HG03571 (cell line): ENCODE measurements at regions not wholly inside any gene's neighbourhood (a gene's known extent, or its start where the extent isn't known, plus 50 kb on each side); places are given as distances from the start of the nearest gene placed in this dataset.
"Not testable (repeated sequence)": the region's sequence is repeated elsewhere in the genome, so short reads cannot be mapped to it uniquely, and the experiment has no call there.

Experiments
- ATAC-seq: cut with Tn5 transposase; IDR thresholded peaks from one replicate; pipeline ENCODE4 v1.9.1; 2021; ENCODE audit not compliant: unreplicated experiment

DNA sequence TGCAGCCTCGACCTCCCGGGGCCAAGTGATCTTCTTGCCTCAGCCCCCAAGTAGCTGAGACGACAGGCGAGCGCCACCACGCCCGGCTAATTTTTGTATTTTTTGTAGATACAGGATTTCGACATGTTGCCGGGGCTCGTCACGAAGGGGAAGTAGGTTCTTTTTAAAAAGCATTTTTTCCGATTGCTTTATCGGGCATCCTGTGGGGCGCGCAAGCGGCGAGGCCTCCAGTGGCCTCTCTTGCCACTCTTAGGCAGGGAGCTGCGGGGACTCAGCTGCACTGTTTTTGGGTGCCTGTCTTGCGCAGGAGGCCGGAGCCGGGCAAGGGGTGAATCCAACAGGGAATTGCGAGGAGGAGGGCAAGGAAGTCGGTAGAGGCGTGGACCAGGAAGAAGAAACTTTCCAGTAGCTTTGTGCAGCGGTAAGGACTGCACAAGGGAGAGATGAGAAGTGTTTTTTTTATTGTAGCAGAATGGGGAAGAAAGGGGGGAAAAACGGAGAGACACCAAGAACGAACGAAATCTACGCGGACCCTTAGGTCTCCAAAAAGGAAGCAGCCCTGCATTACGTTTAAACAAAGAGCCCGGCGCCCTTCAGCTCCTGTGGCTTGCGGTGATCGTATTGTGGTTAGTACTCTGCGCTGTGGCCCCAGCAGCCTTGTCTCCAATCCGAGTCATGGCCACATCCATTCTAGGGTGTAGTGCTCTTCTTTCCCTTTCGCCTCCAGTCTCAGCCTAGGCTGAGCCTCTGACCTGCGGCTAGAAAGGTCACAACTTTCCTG, 164.8 kb downstream of the PPIAL4G start:
- no peak for ATAC-seq

DNA sequence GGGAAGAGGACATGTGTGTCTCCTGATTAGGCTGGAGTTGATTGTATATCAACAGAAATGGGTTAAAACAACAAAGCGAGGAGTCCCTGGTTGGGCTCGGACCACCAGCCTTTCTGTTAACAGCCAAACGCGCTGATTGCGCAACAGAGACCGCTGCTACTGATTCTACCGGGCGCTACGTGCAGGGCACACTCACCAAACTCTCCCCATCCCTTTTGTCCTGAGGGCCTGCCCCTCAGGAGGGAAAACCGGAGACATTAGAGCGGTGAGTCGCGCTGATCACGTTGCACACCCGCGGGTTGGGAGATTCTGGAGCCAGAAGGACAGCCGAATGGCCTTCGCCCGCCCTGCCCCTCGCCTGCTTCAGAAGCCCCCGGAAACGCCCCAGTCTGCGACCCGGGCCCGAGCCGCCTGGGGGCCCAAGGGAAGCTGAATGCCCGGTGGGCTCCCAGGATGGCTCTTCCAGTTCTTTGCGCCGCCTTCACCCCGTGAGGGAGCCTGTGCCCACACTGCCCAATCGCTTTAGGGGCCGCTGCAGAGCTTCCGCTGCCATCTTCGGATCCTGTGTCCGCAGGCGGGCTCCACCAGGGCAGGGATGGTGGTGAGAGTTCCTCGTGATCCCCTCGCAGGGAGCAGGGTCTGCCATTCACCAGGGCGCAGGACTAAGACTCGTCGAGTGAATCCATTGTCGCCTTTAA, 165.4 kb upstream of the NBPF11 start:
- ATAC-seq = no peak

DNA sequence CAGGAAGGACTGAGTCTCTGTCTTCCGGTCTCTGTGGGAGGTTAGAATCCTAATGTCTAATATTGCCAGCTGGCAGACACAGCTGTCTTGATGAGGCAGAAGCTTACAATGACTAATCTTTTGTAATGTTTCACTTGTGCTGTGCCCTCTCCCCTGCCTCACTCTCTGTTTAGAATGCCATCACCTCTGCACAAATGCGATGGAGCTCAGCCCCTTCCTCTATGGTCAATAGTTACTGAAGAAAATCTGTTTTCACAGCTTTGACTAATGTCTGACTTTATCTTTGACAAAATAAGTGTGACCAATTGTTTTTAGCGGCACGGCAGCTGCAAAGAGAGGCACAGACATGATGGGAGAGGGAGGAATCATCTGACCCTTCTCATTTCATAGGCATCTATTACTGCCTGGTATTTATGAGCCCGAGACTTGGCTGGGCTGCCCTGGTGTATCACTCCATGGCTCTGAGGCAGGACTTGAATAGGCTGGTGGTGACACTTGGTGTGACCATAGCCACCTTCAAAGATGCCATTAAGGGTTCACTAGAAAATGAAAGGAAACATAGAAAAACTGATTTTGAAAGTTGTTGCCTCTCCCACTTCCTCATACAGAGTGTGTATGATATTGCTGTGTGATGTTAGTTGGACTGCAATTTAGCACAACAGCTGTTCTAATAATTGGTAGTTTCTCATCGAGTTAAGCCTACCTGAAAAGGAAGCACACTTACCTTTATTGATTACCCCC, 163.2 kb upstream of the NBPF11 start:
- peak; percentile 45 for ATAC-seq

DNA sequence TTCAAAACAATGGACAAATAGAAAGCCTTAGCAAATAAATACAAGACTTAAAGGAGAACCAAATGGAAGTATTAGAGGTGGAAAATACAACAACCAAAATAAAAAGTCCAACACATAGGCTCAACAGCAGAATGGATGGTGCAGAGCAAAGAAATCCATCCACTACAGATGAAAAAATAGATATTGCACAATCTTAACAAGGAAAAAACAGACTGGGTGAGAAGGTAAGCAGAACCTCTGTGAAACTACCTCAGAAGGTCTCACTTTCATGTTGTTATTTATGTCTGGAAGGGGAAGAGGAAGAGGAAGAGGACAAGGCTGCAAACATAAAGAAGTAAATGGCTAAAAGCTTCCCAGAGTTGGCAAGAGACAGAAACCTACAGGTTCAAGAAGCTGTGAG, 158.7 kb upstream of the NBPF11 start:
- ATAC-seq = no peak

DNA sequence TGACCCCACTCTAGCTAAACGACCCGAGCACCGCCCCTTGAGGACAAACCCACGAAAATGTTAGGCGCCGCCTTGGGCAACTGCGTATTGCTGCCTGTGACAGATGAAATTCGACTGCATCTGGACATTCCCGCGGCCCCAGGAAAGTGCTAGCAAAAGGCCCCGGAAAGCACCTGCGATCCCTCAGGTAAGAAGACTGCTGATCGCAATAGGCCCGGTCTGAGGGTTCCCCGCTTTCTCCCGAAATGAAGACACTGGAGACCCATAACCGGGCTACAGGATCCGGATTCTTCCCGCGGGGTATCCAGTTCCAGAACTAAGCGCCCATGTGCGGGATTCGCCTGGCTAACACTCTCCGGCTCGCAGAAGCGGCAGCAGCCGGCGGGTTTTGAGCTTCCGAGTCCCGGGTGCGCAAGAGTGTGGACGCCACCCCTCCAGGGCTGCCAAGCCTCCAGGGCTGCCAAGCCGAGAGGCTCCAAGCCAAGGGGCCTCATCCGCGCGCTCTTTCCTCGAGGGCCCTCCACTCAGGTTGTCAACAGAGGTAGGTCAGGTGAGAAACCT, 157.9 kb upstream of the NBPF11 start:
- ATAC-seq = no peak

DNA sequence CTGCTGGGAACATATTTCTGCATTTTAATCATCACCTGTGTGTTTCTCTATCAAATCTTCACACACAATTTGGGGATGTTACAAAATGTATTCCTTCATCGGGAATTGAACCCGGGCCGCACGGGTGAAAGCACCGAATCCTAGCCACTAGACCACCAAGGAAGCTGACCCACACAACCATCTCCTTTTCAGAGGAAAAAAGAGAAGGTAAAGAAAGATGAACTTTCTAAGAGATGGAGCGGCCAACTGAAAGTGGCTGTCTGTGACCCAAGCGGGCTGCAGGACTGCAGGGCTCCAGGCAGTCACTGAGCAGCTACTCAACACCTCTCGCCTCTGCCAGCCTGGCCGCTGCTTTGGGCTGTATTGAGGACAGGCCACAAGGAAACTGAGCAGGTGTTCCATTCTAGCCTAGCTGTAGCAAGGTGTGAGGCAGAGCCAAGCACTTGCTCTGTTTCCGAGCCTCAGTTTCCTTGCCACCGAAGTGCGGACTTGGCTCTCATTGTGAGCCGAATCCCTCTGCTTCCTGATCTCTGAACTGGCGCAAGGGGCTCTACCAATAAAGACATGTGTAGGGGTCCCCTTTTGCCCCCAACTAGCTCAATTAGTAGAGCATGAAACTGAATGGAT, 156.9 kb upstream of the NBPF11 start:
- no peak for ATAC-seq

DNA sequence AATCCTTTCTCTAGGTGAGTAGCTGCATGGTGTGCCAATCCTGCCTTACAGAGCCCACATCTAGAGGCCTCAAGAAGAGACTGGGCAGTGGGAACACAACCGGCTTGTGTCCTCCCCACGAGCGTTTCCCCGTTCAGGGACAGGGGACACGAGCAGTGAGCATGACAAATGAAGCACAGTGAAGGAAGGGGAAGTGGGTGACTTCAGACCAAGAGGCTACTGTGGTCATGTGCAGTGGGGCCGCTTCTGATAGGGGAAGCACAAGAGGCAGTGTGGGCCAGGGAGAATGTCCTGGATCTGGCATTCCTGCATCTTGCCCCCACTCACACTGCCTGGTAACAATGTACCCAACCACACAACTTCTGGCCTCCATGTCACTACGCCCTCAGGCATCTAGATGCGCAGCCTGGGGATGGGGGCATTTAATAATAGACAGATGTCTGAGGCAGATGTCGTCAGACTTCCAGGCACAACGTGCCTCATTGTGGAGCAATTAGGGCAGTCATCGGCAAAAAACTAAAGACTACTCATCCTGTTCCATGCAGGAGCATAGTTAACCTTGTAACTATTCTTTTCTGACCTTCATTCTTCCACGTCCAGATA, 155.6 kb upstream of the NBPF11 start:
- no peak for ATAC-seq

DNA sequence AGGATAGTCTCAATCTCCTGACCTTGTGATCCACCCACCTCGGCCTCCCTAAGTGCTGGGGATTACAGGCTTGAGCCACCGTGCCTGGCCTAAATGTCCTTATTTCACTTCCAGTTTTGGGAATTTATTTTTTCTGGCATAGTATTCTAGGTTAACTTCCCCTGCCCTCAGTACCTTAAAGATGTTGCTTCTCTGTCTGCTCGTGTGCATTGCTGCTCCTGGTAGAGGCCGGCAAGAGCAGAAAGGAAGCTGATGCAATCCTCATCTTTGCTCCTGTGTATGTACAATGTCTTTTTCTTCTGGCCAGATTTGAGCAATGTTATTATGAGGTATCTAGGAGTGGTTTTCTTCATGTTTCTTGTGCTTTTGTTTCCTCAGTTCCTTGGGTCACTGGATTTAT, 152.9 kb upstream of the NBPF11 start:
- ATAC-seq = not testable (repeated sequence)

DNA sequence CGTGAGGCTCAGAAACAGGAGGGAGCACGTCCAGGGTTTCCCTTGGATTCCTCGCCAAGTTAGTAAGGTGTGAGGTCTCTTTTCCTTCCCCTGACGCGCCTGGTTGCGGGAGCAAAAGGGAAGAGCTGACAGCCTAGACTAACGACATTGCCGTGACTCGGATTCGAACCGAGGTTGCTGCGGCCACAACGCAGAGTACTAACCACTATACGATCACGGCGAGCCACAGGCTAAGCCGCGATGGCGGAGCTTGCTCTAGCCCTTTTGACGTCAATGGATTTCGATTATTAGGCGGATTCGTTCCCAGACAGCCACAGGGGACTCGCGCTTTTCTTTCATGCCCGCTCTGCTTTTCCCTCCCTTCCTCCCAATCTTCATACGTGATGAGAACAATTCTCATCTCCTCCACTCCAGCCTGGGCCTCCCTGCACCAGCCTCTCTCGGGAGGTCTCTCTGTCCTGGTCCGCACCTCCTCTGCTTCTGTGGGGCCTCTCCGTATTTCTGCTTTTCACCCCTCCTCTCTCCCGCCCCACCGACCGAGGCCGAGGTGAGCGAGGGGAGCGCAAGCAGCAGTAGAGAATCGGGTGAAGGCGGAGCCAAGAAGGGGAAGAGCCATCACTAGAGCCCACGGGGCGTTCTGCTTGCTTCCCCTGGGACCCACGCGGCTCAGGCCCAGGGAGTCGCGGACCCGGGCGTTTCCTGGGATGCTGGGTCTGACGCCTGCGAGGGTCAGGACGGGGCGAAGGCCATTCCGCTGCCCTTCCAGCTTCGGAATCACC, 150.7 kb upstream of the NBPF11 start:
- peak; percentile 71 for ATAC-seq

DNA sequence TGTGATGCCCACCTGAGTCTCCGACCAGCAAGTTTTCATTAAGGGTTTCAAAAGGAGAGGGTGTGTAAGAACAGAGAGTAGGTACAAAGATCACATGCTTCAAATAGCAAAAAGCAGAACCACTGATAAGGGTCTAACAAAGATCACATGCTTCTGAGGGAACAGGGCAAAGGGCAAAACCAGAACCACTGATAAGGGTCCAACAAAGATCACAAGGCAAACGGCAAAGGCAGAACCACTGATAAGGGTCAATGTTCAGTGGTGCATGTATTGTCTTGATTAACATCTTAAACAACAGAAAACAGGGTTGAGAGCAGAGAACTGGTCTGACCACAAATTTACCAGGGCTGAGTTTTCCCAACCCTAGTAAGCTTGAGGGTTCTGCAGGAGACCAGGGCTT, 145.8 kb upstream of the NBPF11 start:
- not testable (repeated sequence) for ATAC-seq

DNA sequence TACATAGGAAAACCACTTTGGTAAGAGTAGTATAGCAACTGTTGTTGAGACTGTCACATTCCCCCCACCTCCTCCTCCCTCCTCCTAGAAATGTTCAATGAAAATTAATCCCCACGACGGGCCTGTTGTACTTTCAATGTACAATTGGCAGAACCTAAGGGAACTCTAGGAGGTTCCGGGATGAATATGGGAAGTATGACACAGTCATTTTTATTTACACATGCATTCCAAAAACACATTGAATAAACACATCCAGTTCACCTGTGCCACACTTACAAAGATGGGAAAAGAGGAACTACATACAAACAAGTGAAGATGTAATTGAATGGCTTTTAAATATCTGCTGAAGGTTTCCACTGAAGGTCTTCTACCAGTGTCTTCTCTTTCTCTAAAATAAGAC, 144.4 kb upstream of the NBPF11 start:
- no peak for ATAC-seq

DNA sequence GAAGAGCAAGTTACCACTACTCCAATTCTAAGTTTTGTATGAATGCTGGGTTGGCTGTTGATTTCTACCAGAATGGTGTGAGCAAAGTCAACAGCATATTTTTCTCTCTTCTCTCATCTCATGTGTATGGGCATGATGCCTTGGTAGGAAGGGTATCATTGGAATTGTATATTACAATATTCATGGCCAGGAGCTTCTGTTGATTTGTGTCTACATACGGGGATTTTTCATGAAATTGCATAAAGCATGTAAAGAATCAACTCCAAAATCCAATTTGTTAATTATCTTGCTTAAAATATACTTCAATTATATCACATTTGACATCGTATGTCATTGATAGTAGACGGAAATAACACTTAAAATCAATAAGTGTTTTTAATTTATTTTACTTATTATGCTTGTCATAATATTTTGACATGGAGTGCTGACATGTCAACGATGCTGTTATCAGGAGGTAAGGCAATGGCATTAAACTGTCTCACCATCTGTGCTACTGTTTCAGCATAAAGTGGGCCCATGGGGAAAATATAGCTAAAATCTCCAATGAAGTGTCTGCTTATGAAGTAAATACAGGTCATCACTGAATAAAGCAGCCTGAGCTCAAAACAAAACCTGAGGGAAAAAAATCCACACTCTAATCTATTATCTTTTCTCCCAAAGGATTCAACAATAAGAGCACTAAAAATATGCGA, 142.2 kb upstream of the NBPF11 start:
- ATAC-seq = no peak

DNA sequence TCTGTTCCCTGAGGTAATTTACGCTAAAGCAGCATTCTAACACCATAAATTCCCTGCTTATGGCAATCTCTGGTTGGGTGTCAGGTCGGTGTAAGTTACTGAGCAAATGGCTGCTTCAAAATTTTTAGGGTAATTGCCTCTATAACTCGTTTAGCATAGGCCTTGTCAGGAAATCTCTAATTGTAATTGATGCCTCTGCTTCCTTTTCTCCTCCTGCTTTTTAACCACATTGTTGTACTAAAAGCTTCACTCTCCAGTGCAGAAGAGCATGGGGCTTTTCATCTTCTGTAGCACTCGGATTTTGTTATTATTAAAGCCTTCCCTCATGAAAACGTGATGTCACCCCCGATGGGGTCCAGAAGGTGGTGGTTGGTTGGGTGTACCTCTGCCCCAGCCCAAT, 141.6 kb upstream of the NBPF11 start:
- no peak for ATAC-seq

DNA sequence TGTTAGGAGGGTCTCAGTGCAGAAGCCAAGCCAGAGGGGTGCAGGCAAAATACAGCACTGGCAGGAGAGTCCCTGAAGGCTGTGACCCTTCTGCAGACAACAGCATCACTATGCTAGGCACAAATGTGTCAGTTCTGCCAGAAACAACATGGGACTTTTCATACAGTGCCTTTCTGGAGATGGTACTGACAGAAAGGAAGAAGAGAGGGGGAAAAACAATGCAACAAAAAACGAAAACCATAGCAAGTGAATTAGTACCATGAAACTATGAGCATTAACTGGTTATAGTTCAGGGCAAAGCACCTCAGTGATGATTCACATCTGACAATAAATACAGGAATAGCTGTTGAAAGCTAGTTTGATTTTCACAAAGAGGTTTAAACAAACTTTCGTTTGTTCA, 140.8 kb upstream of the NBPF11 start:
- no peak for ATAC-seq

DNA sequence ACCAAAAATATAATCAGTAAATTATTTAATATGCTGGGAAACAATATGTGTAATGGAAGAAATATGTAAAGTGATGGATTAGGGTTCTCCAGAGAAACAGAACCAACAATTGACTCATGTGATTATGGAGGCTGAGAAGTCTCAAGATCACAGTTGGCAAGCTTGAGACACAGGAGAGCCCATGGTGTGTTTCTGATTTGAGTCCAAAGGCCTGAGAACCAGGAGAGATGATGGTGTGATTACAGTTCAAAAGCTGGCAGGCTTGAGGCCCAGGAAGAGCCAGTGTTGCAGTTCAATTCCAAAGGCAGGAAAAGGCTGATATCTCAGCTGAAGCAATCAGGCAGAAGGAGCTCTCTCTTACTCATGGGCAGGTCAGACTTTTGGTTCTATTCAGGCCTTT, 138.8 kb upstream of the NBPF11 start:
- no peak for ATAC-seq

DNA sequence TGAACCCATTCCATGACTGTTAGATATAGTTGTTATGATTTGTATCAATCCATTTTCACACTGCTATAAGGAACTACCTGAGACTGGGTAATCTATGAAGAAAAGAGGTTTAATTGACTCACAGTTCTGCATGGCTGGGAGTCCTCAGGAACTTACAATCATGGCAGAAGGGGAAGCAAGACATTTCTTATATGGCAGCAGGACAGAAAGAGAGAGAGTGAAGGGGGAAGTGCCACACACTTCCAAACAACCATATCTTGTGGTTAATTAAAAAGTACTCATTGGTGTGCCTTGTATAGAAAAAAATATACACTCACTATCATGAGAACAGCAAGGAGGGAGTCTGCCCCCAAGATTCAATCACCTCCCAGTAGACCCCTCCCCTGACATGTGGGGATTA, 137.6 kb upstream of the NBPF11 start:
- no peak for ATAC-seq

DNA sequence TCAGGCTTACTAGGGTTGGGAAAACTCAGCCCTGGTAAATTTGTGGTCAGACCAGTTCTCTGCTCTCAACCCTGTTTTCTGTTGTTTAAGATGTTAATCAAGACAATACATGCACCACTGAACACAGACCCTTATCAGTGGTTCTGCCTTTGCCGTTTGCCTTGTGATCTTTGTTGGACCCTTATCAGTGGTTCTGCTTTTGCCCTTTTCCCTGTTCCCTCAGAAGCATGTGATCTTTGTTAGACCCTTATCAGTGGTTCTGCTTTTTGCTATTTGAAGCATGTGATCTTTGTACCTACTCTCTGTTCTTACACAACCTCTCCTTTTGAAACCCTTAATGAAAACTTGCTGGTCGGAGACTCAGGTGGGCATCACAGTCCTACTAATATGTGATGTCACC, 133.9 kb upstream of the NBPF11 start:
- not testable (repeated sequence) for ATAC-seq

DNA sequence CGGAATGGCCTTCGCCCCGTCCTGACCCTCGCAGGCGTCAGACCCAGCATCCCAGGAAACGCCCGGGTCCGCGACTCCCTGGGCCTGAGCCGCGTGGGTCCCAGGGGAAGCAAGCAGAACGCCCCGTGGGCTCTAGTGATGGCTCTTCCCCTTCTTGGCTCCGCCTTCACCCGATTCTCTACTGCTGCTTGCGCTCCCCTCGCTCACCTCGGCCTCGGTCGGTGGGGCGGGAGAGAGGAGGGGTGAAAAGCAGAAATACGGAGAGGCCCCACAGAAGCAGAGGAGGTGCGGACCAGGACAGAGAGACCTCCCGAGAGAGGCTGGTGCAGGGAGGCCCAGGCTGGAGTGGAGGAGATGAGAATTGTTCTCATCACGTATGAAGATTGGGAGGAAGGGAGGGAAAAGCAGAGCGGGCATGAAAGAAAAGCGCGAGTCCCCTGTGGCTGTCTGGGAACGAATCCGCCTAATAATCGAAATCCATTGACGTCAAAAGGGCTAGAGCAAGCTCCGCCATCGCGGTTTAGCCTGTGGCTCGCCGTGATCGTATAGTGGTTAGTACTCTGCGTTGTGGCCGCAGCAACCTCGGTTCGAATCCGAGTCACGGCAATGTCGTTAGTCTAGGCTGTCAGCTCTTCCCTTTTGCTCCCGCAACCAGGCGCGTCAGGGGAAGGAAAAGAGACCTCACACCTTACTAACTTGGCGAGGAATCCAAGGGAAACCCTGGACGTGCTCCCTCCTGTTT, 128.9 kb upstream of the NBPF11 start:
- ATAC-seq = not testable (repeated sequence)
